GM12865 (cell line): ENCODE measurements at regions not wholly inside any gene's neighbourhood (a gene's known extent, or its start where the extent isn't known, plus 50 kb on each side); places are given as distances from the start of the nearest gene placed in this dataset.

ENCODE experiments used
- DNase-seq: peaks from one replicate; pipeline ENCODE4 v3.0.0; 2010; ENCODE audit warnings: low read depth
- H3K4me3 ChIP-seq: 2 replicates; pipeline ENCODE4 v1.5.1; 2011; ENCODE audit warnings: mild to moderate bottlenecking, low read depth, low read length, control low read depth
- TF ChIP-seq, protein P1 (sequence below): IDR thresholded peaks from 2 replicates; pipeline ENCODE4 v1.5.1; 2011; ENCODE audit warnings: low read length, control low read depth, low read depth, inconsistent platforms; ENCODE audit not compliant: insufficient read depth; ENCODE audit errors: missing control alignments

DNA sequence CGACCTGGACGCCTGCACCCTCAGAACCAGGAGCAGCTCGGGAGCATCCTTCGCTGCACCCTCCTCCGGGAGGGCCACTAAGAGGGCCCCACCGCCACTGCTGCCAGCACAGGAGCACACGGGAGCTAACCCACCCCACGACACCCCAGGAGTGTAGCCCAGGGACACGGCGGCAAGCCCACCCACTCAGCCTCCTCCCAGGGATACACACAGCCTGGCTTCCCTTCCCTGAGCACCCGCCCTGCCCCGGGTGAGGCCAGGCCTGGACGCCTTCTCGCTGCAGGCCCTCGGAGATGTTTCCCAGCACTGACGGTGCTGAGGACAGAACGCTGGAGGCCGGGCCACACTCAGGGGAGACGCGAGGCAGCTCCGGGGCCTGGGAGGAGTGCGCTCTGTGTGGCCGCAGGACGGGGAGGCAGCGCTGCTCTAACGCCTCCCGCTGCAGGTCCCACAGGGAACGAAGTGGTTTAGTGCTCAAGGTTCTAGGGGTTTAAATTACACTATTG is 190.4 kb downstream of the BRD1 start:
- TF ChIP-seq, protein P1, sequence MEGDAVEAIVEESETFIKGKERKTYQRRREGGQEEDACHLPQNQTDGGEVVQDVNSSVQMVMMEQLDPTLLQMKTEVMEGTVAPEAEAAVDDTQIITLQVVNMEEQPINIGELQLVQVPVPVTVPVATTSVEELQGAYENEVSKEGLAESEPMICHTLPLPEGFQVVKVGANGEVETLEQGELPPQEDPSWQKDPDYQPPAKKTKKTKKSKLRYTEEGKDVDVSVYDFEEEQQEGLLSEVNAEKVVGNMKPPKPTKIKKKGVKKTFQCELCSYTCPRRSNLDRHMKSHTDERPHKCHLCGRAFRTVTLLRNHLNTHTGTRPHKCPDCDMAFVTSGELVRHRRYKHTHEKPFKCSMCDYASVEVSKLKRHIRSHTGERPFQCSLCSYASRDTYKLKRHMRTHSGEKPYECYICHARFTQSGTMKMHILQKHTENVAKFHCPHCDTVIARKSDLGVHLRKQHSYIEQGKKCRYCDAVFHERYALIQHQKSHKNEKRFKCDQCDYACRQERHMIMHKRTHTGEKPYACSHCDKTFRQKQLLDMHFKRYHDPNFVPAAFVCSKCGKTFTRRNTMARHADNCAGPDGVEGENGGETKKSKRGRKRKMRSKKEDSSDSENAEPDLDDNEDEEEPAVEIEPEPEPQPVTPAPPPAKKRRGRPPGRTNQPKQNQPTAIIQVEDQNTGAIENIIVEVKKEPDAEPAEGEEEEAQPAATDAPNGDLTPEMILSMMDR, result no peak
- DNase-seq, result no peak
- H3K4me3 ChIP-seq, result no peak overlapping the region

- DNase-seq, result no peak
- TF ChIP-seq, protein P1, result no peak
- H3K4me3 ChIP-seq, result no peak overlapping the region
These were observed 191.0 kb downstream of the BRD1 start for GRCh38 chr22:49636649-49637048.

DNA sequence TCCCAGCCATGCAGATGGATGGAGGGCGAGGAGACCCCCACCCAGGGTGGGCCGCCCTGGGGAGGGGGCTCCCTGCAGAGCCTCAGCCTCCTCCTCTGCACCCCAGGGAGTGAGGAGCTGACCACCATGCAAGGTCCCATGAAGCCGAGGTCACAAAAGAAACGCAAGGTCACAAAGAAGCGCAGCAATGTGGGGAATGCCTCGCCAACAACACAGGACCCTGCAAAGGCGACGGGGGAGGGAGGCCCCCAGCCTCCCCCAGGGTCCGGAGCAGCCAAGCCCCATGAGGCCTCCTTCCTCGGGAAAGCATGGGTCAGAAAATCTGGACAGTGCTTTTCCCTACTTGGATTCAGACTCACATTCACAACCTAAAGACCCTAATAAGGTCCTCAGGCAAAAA is 191.5 kb downstream of the BRD1 start:
- TF ChIP-seq, protein P1, result no peak
- DNase-seq, result no peak
- H3K4me3 ChIP-seq, result no peak overlapping the region

- H3K4me3 ChIP-seq, result no peak overlapping the region
- TF ChIP-seq, protein P1, result no peak
- DNase-seq, result no peak
These were observed 193.5 kb downstream of the BRD1 start for GRCh38 chr22:49634006-49634772.

DNA sequence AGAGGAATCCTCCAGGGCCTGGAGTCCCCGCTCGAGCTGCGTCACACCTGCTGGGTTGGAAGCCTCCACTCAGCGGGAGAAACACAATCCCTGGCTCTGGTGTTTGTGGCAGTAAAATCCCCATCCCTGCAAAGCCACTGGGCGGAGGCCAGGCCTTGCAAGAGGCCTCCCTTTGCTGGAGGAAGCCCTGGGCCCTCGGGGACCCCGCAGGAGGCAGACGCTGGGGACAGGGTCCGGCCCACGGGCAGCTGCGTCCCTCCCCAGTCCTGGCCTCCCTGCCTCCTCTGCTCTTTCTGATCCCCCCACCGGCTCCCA is 194.7 kb downstream of the BRD1 start:
- no peak overlapping the region for H3K4me3 ChIP-seq
- TF ChIP-seq, protein P1, result no peak
- no peak for DNase-seq

DNA sequence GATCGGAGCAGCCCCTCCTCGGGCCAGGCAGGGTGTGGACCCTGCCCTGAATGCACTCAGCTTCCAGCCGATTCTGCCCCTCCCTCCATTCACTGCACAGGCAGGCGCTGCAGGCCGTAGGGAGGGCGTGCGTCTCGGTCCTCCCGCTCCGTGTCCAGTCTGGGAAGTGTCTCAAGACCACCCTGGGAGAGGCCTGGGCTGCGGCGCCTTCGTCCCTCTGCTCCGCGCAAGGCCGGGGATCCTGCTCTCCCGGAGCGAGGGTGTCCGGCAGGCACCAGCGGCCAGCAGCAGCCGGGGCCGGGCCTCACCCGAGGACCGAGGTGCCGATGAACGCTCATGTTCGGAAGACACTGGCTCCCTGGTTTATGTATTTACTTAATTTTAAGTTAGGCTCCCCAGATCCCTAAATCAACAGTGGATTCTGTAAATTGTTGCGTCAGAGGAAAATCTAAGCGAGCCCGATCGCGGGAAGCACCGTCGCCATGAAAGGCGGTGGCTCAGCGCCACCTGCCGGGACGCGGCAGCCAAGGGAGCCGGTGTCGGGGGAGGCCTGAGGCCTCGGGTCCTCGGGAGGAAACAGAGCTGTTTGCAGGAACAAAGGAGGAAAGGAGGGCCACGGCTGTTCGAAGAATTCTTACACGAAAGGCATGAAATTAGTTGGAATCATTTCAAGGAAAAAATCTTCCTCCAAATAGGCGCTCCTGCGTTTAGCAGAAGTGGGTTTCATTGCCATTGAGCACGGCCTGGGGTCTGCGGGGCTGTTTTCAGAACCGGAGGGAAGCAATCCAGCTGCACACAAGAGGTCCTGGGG is 195.3 kb downstream of the BRD1 start:
- TF ChIP-seq, protein P1, result no peak
- H3K4me3 ChIP-seq, result no peak overlapping the region
- no peak for DNase-seq
